ENCODE measurements at regions not wholly inside any gene's neighbourhood (a gene's known extent, or its start where the extent isn't known, plus 50 kb on each side); places are given as distances from the start of the nearest gene placed in this dataset.

- no peak for DNase-seq (ENCODE audit: low read depth)
Measured at GRCh38 chr2:40507432-40507831, 55.5 kb upstream of the SLC8A1 start.

- DNase-seq (ENCODE audit: low read depth) = no peak
Measured at GRCh38 chr2:40510304-40510703, 58.4 kb upstream of the SLC8A1 start.

- no peak for DNase-seq (ENCODE audit: low read depth)
Measured at GRCh38 chr2:40511661-40512213, 59.8 kb upstream of the SLC8A1 start.

- no peak for DNase-seq (ENCODE audit: low read depth)
Measured at GRCh38 chr2:40512256-40512655, 60.4 kb upstream of the SLC8A1 start.

GRCh38 chr2:40513201-40513600 lies 61.3 kb upstream of the SLC8A1 start:
- no peak for DNase-seq (ENCODE audit: low read depth)

- no peak for DNase-seq (ENCODE audit: low read depth)
Measured at GRCh38 chr2:40516604-40517003, 64.7 kb upstream of the SLC8A1 start.

- DNase-seq (ENCODE audit: low read depth) = no peak
Measured at GRCh38 chr2:40528564-40528963, 76.7 kb upstream of the SLC8A1 start.

GRCh38 chr2:40531359-40531758 lies 79.5 kb upstream of the SLC8A1 start:
- no peak for DNase-seq (ENCODE audit: low read depth)

GRCh38 chr2:40534528-40534927 lies 82.6 kb upstream of the SLC8A1 start:
- DNase-seq (ENCODE audit: low read depth) = no peak

- no peak for DNase-seq (ENCODE audit: low read depth)
Measured at GRCh38 chr2:40535972-40536371, 84.1 kb upstream of the SLC8A1 start.

GRCh38 chr2:40540026-40540425 lies 88.1 kb upstream of the SLC8A1 start:
- DNase-seq (ENCODE audit: low read depth) = no peak

GRCh38 chr2:40543381-40543780 lies 91.5 kb upstream of the SLC8A1 start:
- no peak for DNase-seq (ENCODE audit: low read depth)

GRCh38 chr2:40544072-40544471 lies 92.2 kb upstream of the SLC8A1 start:
- DNase-seq (ENCODE audit: low read depth) = no peak

GRCh38 chr2:40545645-40546044 lies 93.8 kb upstream of the SLC8A1 start:
- no peak for DNase-seq (ENCODE audit: low read depth)

GRCh38 chr2:40546439-40547191 lies 94.7 kb upstream of the SLC8A1 start:
- DNase-seq (ENCODE audit: low read depth) = no peak

GRCh38 chr2:40548521-40548920 lies 96.6 kb upstream of the SLC8A1 start:
- DNase-seq (ENCODE audit: low read depth) = no peak

- no peak for DNase-seq (ENCODE audit: low read depth)
Measured at GRCh38 chr2:40550085-40550484, 98.2 kb upstream of the SLC8A1 start.

GRCh38 chr2:40551081-40551480 lies 99.2 kb upstream of the SLC8A1 start:
- no peak for DNase-seq (ENCODE audit: low read depth)

- no peak for DNase-seq (ENCODE audit: low read depth)
Measured at GRCh38 chr2:40554665-40555294, 102.9 kb upstream of the SLC8A1 start.

- no peak for DNase-seq (ENCODE audit: low read depth)
Measured at GRCh38 chr2:40556293-40556692, 104.4 kb upstream of the SLC8A1 start.

GRCh38 chr2:40556739-40557138 lies 104.8 kb upstream of the SLC8A1 start:
- DNase-seq (ENCODE audit: low read depth) = no peak

- DNase-seq (ENCODE audit: low read depth) = no peak
Measured at GRCh38 chr2:40558761-40559160, 106.9 kb upstream of the SLC8A1 start.

- no peak for DNase-seq (ENCODE audit: low read depth)
Measured at GRCh38 chr2:40559175-40559574, 107.3 kb upstream of the SLC8A1 start.

GRCh38 chr2:40564184-40564583 lies 112.3 kb upstream of the SLC8A1 start:
- DNase-seq (ENCODE audit: low read depth) = no peak
